ENCODE measurements at regions not wholly inside any gene's neighbourhood (a gene's known extent, or its start where the extent isn't known, plus 50 kb on each side); places are given as distances from the start of the nearest gene placed in this dataset.

- no peak overlapping the region for H3K27ac Mint-ChIP-seq
- WGBS (ENCODE audit: insufficient coverage): 2% methylated on average over 26 of the region's 26 CpGs
- H3K27ac ChIP-seq (ENCODE audit: low read length): no peak overlapping the region
These were observed 108.8 kb downstream of the KCTD15 start for GRCh38 chr19:33905473-33905936.

GRCh38 chr19:33905937-33906577 lies 109.4 kb downstream of the KCTD15 start:
- ATAC-seq (no peak), DNase-seq (no peak)
- H3K36me3 Mint-ChIP-seq: no peaks in the 10 kb centered on the region
- Histone ChIP-seq H3K4me1 (ENCODE audit: control insufficient read depth, insufficient read depth, low read length) (peaks cover 11% of the 10 kb centered on the region), H3K27ac (ENCODE audit: low read length) (no peak overlapping the region), H3K36me3 (ENCODE audit: control insufficient read depth, insufficient read depth, low read length) (no peaks in the 10 kb centered on the region), H3K27me3 (ENCODE audit: control insufficient read depth, insufficient read depth, low read length) (peaks cover 10% of the 10 kb centered on the region), H3K4me3 (ENCODE audit: low read length) (no peak overlapping the region), H3K9me3 (ENCODE audit: control insufficient read depth, insufficient read depth, low read length) (no peaks in the 10 kb centered on the region)
- H3K27ac Mint-ChIP-seq: no peak overlapping the region
- H3K4me1 Mint-ChIP-seq: peaks cover 0 to 5% of the 10 kb centered on the region in 2 donors
- under 1% methylated on average over 48 of the region's 60 CpGs for WGBS (ENCODE audit: insufficient coverage)
- H3K4me3 Mint-ChIP-seq: no peak overlapping the region
- H3K9me3 Mint-ChIP-seq: no peaks in the 10 kb centered on the region
- TF ChIP-seq CTCF (IDR thresholded peaks at IDR 0.05): no peak
- intact Hi-C loops (cut with micrococcal nuclease): no loop called here
- peaks cover 34 to 36% of the 10 kb centered on the region in 2 donors for H3K27me3 Mint-ChIP-seq (ENCODE audit: low read depth in 2 of 2)

More at GRCh38 chr19:33905473-33905936, 108.8 kb downstream of the KCTD15 start:
- intact Hi-C loops (cut with micrococcal nuclease): no loop called here
- no peaks in the 10 kb centered on the region for H3K36me3 Mint-ChIP-seq
- H3K4me1 Mint-ChIP-seq: peaks cover 0 to 5% of the 10 kb centered on the region in 2 donors
- no peaks in the 10 kb centered on the region for H3K9me3 Mint-ChIP-seq
- peaks cover 34 to 41% of the 10 kb centered on the region in 2 donors for H3K27me3 Mint-ChIP-seq (ENCODE audit: low read depth in 2 of 2)
- H3K9me3 ChIP-seq (ENCODE audit: control insufficient read depth, insufficient read depth, low read length): no peaks in the 10 kb centered on the region
- H3K4me1 ChIP-seq (ENCODE audit: control insufficient read depth, insufficient read depth, low read length): peaks cover 11% of the 10 kb centered on the region
- no peak for TF ChIP-seq CTCF (IDR thresholded peaks at IDR 0.05)
- DNase-seq (no peak), ATAC-seq (no peak)
- H3K27me3 ChIP-seq (ENCODE audit: control insufficient read depth, insufficient read depth, low read length): peaks cover 10% of the 10 kb centered on the region
- peak overlapping the region; percentile 40 for H3K4me3 Mint-ChIP-seq
- no peaks in the 10 kb centered on the region for H3K36me3 ChIP-seq (ENCODE audit: control insufficient read depth, insufficient read depth, low read length)
- no peak overlapping the region for H3K4me3 ChIP-seq (ENCODE audit: low read length)

GRCh38 chr19:33906578-33907335 lies 110.1 kb downstream of the KCTD15 start:
- peaks cover 10% of the 10 kb centered on the region for H3K27me3 ChIP-seq (ENCODE audit: control insufficient read depth, insufficient read depth, low read length)
- intact Hi-C loops (cut with micrococcal nuclease): no loop called here
- Mint-ChIP-seq H3K9me3 (no peaks in the 10 kb centered on the region), H3K4me1 (peaks cover 0 to 5% of the 10 kb centered on the region in 2 donors), H3K4me3 (no peak overlapping the region), H3K27me3 (ENCODE audit: low read depth in 2 of 2) (peaks cover 30 to 35% of the 10 kb centered on the region in 2 donors), H3K36me3 (no peaks in the 10 kb centered on the region), H3K27ac (no peak overlapping the region)
- H3K9me3 ChIP-seq (ENCODE audit: control insufficient read depth, insufficient read depth, low read length): no peaks in the 10 kb centered on the region
- TF ChIP-seq CTCF (IDR thresholded peaks at IDR 0.05): no peak
- DNase-seq (no peak), ATAC-seq (no peak)
- H3K4me1 ChIP-seq (ENCODE audit: control insufficient read depth, insufficient read depth, low read length): peaks cover 11% of the 10 kb centered on the region
- no peak overlapping the region for H3K27ac ChIP-seq (ENCODE audit: low read length)
- H3K36me3 ChIP-seq (ENCODE audit: control insufficient read depth, insufficient read depth, low read length): no peaks in the 10 kb centered on the region
- WGBS (ENCODE audit: insufficient coverage): 8% methylated on average over 59 of the region's 59 CpGs
- no peak overlapping the region for H3K4me3 ChIP-seq (ENCODE audit: low read length)
